GM12872 (cell line): ENCODE measurements at regions not wholly inside any gene's neighbourhood (a gene's known extent, or its start where the extent isn't known, plus 50 kb on each side); places are given as distances from the start of the nearest gene placed in this dataset.

Experiments
- CTCF ChIP-seq: IDR thresholded peaks from 3 replicates; pipeline ENCODE4 v1.5.1; 2011; ENCODE audit warnings: low read depth, mild to moderate bottlenecking, low read length, moderate library complexity; ENCODE audit not compliant: insufficient read depth

DNA sequence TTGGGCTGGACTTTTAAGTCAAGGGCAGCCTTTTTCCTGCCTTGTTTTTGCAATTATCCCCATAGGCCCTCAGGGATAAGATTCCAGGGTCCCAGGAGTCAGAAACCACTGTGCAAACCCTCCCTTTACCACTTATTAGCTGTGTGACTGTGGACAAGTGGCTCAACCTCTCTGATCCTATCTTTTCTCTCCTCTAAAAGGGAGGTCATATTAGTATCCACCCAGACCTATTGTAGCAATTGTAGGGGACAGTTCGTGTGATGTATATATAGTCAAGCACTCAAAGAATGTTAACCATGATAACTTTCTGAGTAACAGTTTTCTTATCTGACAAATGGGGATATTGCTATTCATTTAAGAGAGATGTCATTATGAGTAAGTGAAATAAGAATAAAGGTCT is 68.2 kb downstream of the IRX5 start:
- no peak for TF ChIP-seq CTCF

DNA sequence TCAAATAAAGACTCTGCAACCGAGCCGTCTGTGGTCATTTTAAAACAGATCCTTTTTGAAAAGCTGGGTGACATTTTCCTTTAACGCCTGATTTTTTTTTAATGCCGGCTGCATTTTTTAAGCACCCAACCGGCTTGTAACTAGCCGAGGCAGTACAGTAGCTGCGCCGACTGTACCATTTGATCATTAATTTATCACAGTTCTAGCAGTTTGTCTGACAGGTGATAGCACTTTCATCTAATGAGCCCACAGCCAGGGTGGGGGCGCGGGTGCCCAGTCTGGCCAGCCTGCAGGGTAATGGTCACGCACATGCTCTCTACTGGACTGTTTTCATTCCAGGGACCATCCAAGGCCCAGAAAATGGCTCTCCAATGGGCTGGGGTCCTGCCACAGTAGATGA is 68.8 kb downstream of the IRX5 start:
- no peak for TF ChIP-seq CTCF

DNA sequence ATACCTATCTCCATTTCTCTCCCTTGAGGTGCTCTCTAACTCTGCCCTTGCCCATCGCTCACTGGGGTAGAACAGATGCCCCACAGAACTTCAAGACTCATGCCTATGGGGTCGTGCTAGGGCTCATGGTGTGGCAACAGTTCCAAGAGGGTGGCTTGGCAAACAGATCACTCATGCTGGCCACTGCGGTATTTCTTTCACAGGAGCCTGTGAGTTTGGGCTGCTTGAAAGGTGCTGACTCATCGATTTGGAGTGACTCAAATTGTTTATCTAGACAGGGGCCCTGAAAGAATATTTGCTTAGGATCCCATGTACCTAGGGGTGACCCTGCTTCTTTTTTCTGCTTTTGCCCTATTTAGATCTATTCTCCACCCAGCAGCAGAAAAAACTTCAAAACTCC is 69.9 kb downstream of the IRX5 start:
- TF ChIP-seq CTCF, result no peak

- no peak for TF ChIP-seq CTCF
These were observed 71.3 kb downstream of the IRX5 start for GRCh38 chr16:55001931-55002330.

GRCh38 chr16:55002419-55002818 is 71.8 kb downstream of the IRX5 start:
- no peak for TF ChIP-seq CTCF

- TF ChIP-seq CTCF, result no peak
These were observed 72.6 kb downstream of the IRX5 start for GRCh38 chr16:55003306-55003705.

- TF ChIP-seq CTCF, result no peak
These were observed 73.3 kb downstream of the IRX5 start for GRCh38 chr16:55003916-55004315.

DNA sequence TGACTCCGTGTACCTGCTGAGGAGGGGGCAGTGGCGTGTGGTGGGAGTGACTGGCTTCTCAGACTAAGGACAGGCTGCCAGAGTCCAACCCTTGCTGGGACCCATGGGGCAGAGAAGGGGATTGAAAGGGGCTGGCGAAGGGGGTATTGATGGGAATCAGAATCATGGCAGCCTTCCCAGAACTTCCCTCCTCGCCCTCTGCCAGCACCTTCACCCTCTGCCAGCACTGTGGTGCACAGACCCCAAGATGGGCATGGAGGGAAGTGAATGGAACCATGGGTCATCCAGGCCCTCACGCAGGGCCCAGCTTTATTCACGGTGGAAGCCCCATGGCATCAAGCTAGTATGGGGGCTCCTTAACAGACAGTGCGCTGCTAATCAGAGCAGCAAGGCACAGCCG is 76.8 kb downstream of the IRX5 start:
- no peak for TF ChIP-seq CTCF
